GM19025 (cell line): ENCODE measurements at regions not wholly inside any gene's neighbourhood (a gene's known extent, or its start where the extent isn't known, plus 50 kb on each side); places are given as distances from the start of the nearest gene placed in this dataset.
"Not testable (repeated sequence)": the region's sequence is repeated elsewhere in the genome, so short reads cannot be mapped to it uniquely, and the experiment has no call there.

Source experiments
- ATAC-seq: cut with Tn5 transposase; IDR thresholded peaks from one replicate; pipeline ENCODE4 v1.9.1; 2021; ENCODE audit warnings: mild to moderate bottlenecking, low read depth, moderate library complexity; ENCODE audit not compliant: unreplicated experiment

- ATAC-seq = no peak
Measured at GRCh38 chr12:19810213-19810612, 370.9 kb downstream of the AEBP2 start.

DNA sequence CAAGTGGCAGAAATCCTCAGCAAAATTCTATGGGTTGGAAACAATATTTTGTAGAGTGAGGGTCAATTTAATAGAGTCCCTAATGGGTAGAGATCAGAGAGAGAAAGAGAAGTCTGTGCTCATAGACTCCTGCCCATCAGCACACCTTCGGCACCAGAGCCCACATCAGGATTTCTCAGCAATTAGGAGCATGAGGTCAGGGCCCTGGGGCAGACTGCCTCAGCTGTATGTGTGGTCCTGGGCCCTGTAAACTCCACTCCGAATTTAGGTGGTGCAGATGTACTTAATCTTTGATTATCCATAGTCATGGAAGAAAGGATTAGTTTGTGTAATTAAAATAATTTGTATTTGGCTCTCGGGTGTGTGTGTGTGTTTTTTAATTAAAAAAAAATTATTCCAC lies 372.6 kb downstream of the AEBP2 start:
- ATAC-seq = no peak

GRCh38 chr12:19819231-19819630 lies 379.9 kb downstream of the AEBP2 start:
- no peak for ATAC-seq

DNA sequence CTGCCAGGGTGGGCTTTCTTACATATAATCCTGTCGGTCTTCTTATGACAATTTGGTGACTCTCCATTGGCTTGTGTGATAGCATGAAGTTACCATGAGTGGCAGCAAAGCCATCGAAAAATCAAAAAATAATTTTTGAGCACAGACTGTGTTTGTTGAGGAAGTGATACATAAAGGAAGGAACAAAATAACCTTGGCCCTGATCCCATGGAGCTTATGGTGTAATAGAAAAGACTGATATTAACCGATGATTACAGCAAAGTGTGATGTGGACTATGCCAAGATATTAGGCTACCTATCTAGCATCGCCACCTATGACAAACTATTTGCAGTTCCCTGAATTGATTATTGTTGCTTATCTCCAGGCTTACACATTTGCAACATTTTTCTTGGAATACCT lies 383.2 kb downstream of the AEBP2 start:
- no peak for ATAC-seq

DNA sequence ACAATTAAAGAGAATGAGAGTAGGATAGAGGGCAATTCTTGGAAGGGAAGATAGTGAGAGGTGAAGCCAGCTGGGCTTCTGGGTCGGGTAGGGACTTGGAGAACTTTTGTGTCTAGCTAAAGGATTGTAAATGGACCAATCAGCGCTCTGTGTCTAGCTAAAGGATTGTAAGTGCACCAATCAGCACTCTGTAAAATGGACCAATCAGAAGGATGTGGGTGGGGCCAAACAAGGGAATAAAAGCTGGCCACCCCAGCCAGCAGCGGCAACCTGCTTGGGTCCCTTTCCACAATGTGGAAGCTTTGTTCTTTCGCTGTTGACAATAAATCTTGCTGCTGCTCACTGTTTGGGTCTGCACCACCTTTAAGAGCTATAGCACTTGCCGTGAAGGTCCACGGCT lies 384.0 kb downstream of the AEBP2 start:
- not testable (repeated sequence) for ATAC-seq

DNA sequence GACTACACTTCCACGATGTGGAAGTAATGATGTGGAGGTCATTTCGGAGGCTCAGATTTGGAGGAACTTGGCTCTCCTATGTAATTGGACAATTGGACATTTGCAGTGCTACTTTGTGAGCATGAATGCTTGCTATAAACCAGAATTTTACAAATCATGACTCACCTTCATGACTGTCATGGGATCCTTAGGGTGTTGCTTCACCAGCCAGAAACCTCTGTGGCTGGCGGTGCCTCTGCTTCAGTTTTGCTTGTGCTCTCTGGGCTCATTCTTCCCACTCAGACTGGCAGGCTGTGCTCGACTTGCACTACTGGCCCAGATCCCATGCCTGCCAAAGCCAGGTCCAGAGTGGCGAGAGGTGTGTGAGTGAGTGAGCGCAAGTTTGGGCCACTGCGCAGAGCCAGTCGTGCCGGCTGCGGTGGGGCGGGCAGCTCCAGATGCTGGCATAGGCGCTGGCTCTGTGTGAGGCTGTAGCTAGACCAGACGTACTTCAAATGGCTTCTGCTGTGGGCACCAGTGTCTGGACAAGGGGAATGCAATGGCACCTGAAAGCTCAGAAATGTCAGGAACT lies 387.8 kb downstream of the AEBP2 start:
- no peak for ATAC-seq

GRCh38 chr12:19829100-19829853 lies 390.0 kb downstream of the AEBP2 start:
- ATAC-seq = no peak

- no peak for ATAC-seq
Measured at GRCh38 chr12:19830446-19830845, 391.2 kb downstream of the AEBP2 start.

DNA sequence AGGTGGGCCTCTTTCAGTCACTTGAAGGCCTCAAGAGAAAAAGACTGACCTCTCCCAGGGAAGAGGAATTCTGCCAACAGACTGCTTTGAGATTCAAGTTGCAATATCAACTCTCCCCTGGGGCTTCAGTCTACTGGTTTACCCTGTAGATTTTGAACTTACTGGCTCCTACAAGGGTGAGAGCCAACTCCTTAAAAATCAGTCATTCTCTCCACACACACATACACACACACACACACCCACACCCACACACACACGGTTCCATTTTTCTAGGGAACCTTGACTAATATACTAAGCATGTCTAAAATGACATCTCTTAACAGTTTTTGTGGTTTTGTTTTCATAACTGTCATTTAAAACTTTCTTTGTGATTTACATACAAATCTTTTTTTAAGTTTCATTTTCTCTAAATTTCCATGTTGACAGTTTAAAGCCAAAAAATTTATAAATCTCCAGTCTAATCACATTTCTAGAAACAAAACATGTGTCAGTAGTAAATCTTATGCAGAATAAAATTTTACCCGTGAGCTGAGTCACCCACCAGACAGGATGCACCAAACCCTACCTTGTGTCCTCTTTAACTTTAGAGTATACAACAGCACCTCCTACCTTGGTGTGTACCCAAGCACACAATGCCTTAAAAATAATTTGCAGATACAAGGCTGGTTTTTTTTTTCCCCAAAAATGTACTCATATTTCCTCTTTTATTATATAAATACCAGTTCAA lies 394.6 kb downstream of the AEBP2 start:
- ATAC-seq = no peak

- ATAC-seq = no peak
Measured at GRCh38 chr12:19834592-19834991, 395.3 kb downstream of the AEBP2 start.

DNA sequence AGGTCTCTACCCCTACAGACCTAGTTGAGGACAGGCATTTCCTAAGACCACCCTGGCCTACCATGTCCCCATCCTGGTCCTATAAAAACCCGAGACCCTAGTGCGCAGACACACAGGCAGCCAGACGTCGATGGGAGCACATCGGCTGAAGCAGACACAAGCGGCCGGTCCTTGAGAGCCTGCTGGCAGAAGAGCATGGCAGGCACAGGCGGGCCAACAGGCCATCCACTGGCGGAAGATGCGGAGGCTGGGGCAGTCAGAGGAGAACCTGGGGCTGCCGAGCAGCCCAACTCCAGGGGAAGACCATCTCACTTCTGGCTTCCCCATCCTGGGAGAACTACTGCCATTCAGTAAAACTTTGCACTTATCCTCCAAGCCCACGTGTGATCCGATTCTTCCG lies 396.8 kb downstream of the AEBP2 start:
- no peak for ATAC-seq

GRCh38 chr12:19836456-19836855 lies 397.2 kb downstream of the AEBP2 start:
- no peak for ATAC-seq

GRCh38 chr12:19837543-19837942 lies 398.3 kb downstream of the AEBP2 start:
- no peak for ATAC-seq

DNA sequence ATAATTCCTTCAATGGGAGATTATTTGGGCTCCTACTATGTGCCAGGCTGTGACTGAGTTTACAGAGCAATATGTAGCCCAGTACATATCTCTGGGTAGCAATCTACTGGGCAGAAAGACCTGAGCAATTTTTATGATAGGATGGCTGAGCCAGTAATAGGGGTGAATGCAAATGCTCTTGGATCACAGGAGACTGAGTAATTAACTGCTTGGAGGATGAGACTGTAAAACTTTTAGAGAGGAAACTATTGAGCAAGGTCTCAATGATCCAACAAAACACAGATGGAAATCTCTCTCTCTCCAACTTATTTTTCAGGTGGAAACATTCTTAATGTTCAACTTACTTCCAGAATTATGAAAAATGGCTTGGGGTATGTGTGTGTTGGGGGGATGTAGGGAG lies 402.2 kb downstream of the AEBP2 start:
- ATAC-seq = no peak

DNA sequence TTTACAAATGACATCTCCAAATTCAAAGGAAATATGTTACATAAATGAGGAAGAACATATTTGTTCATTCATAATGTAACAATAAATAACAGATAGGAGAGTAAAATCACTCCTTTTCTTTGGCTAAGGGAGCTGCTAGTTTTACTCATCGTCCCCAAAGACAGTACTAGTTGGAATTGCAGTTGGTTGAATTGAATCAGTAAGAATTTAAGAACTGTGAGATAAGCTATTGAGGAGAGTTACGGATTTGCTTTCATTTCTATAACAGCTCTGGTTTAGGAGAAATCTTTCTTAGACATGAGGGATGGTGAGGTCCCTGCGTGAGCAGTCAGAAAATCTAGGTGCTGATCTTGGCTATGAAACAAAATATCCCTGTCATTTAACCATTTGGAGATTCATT lies 402.8 kb downstream of the AEBP2 start:
- ATAC-seq = no peak

DNA sequence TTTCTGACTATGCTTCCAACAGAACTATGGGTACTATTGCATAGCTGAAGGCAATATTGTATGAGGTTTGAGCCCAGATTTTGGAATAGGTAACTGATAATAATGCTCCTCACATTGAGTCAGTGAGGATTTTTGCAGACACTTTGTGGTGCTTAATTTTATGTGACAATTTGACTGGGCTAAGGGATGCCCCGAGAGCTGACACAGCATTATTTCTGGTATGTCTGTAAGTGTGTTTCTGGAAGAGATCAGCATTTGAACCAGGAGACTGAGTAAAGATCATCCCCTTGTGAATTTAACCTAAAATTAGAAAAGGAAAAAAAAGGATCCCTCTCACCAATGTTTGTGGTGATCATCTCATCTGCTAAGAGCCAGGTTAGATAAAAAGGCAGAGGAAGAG lies 404.9 kb downstream of the AEBP2 start:
- ATAC-seq = no peak

DNA sequence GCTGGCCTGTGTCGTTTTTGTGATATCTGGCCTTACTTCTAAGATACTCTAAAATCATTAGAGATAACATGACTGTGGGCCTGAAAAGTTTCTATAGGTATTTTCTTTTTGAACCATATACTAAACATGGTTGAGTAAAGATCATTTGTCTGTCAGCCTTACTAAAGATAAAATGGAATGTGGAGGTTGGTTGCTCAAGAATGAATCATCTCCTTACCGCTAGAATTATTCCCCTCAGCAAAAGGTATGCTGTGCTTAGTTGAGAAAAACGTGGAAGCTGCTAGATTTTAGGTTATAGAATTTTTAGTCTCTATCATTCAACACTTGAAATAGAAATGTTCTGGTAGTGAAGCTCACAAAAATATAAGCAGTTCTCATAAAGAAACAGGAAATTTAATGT lies 407.3 kb downstream of the AEBP2 start:
- no peak for ATAC-seq

DNA sequence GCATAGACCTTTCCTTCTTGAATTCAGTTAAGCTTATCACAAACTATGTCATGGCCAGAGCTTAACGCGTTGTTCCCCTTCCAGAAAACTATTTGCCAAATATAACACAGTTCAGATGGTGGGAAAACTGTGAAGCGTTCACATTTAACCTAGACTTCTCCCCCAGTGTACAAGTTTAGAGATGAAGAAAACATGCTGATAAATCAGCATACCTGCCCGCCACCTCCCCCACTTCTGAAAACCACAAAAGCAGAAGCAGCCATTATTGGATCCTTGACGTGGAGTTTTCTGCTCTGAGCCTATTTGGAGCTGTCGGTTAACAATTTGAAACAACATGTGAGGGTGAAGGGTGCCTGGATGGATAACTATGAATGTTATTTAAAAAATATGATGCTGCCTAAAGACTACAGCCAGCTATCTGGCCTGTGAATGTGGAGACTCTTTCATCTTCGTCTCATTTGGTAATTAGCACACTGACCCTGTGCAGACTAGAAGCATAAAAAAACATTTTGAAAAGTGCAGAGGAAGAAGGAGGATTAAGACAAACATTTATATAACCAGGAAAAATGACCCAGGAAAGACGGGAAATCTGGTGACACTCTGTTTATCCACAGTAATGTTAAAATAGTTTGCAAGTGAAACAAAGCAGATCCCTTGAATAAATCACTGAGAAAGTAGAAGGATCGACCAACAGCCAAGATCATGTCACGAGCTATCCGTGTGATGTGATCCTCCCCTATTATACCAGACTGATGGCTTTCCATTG lies 408.2 kb downstream of the AEBP2 start:
- ATAC-seq = no peak

- no peak for ATAC-seq
Measured at GRCh38 chr12:19848421-19848820, 409.1 kb downstream of the AEBP2 start.

- ATAC-seq = no peak
Measured at GRCh38 chr12:19849208-19849607, 409.9 kb downstream of the AEBP2 start.
